PC-9 (cell line): ENCODE measurements at regions not wholly inside any gene's neighbourhood (a gene's known extent, or its start where the extent isn't known, plus 50 kb on each side); places are given as distances from the start of the nearest gene placed in this dataset.

Source experiments
- BruUV-seq: library from RNA; stranded (reverse); fragments of 400-500 nt; replicated peaks from 2 replicates; lab custom pipeline; 2021; lab: Mats Ljungman, UMichigan
- CTCF ChIA-PET: fragments of 300-600 bp; sonication (Branson Sonifier 250); formaldehyde crosslinking; loops from one replicate; lab custom pipeline; 2022; ENCODE audit warnings: antibody characterized with exemption; lab: Charles Lee
- POLR2A ChIA-PET: fragments of 300-600 bp; sonication (Branson Sonifier 250); formaldehyde crosslinking; loops from one replicate; lab custom pipeline; 2022; ENCODE audit warnings: antibody characterized with exemption; ENCODE audit not compliant: unreplicated experiment; lab: Charles Lee
- DNase-seq, 2 experiments: peaks; one replicate each; pipeline versions ENCODE4 v3.0.0 to v3.0.0-alpha.2; 2015 to 2022; ENCODE audit warnings: mixed read lengths in 1 of 2
- H2AFZ ChIP-seq: fragments of 200-600 bp; sonication (generic); 2 replicates; pipeline ENCODE4 v1.8.1; 2017; ENCODE audit warnings: antibody characterized with exemption
- H3F3A ChIP-seq: fragments of 200-600 bp; sonication (generic); 2 replicates; pipeline ENCODE4 v1.8.1; 2017; ENCODE audit warnings: antibody characterized with exemption, mild to moderate bottlenecking, low read depth; ENCODE audit not compliant: insufficient read depth
- H3K27ac ChIP-seq: fragments of 200-600 bp; sonication (generic); 2 replicates; pipeline ENCODE4 v1.6.1; 2016; ENCODE audit warnings: mixed run types
- H3K27me3 ChIP-seq: fragments of 200-600 bp; sonication (generic); 2 replicates; pipeline ENCODE4 v1.6.1; 2016; ENCODE audit warnings: low read depth, mixed run types; ENCODE audit not compliant: insufficient read depth
- H3K36me3 ChIP-seq: fragments of 200-600 bp; sonication (generic); 2 replicates; pipeline ENCODE4 v1.6.1; 2016; ENCODE audit warnings: low read depth, mixed run types
- H3K4me1 ChIP-seq: fragments of 200-600 bp; sonication (generic); replicated peaks from 2 replicates; pipeline ENCODE4 v1.6.1; 2016; ENCODE audit warnings: mixed run types; ENCODE audit not compliant: insufficient read depth
- H3K4me2 ChIP-seq: fragments of 200-600 bp; sonication (generic); 2 replicates; pipeline ENCODE4 v1.6.1; 2017; ENCODE audit warnings: mixed run types
- H3K4me3 ChIP-seq: fragments of 200-600 bp; sonication (generic); 2 replicates; pipeline ENCODE4 v1.6.1; 2016; ENCODE audit warnings: mixed run types
- H3K79me2 ChIP-seq: fragments of 200-600 bp; sonication (generic); 2 replicates; pipeline ENCODE4 v1.6.1; 2017; ENCODE audit warnings: low read depth, mixed run types
- H3K9me2 ChIP-seq: fragments of 200-600 bp; sonication (generic); 2 replicates; pipeline ENCODE4 v1.8.1; 2017; ENCODE audit warnings: mild to moderate bottlenecking; ENCODE audit not compliant: insufficient read depth
- H3K9me3 ChIP-seq: fragments of 200-600 bp; sonication (generic); 2 replicates; pipeline ENCODE4 v1.8.1; 2016; ENCODE audit warnings: low read depth; ENCODE audit not compliant: insufficient read depth
- H4K20me1 ChIP-seq: fragments of 200-600 bp; sonication (generic); 2 replicates; pipeline ENCODE4 v1.8.1; 2017; ENCODE audit not compliant: insufficient read depth
- EZH2 ChIP-seq: fragments of 200-600 bp; sonication (generic); IDR thresholded peaks from 2 replicates; pipeline ENCODE4 v1.8.0; 2017; ENCODE audit warnings: antibody characterized with exemption, low read depth
- intact Hi-C: fragments of 100-400 bp; cut with micrococcal nuclease; formaldehyde crosslinking; loops from one replicate; pipeline ENCODE4 v1.10.0; 2022; ENCODE audit not compliant: unreplicated experiment
- TF ChIP-seq, protein P1 (sequence below): fragments of 200-600 bp; sonication (generic); conservative IDR thresholded peaks from 2 replicates; pipeline ENCODE4 v1.6.1; 2017; ENCODE audit warnings: mixed run types, antibody characterized with exemption, mild to moderate bottlenecking, moderate library complexity

- Histone ChIP-seq H3K9me2 (no peaks in the 10 kb centered on the region), H3K36me3 (no peaks in the 10 kb centered on the region), H4K20me1 (no peaks in the 10 kb centered on the region), H2AFZ (no peak overlapping the region), H3K4me1 (no peaks in the 10 kb centered on the region), H3F3A (no peaks in the 10 kb centered on the region), H3K27me3 (no peaks in the 10 kb centered on the region), H3K9me3 (no peaks in the 10 kb centered on the region), H3K27ac (no peak overlapping the region), H3K79me2 (no peaks in the 10 kb centered on the region), H3K4me2 (no peak overlapping the region), H3K4me3 (no peak overlapping the region)
- no TSS peak for BruUV-seq
- intact Hi-C loops: no loop called here
- CTCF ChIA-PET: no interaction called here
- POLR2A ChIA-PET: no interaction called here
- no peak for DNase-seq
- TF ChIP-seq EZH2: no peak
- TF ChIP-seq, protein P1, sequence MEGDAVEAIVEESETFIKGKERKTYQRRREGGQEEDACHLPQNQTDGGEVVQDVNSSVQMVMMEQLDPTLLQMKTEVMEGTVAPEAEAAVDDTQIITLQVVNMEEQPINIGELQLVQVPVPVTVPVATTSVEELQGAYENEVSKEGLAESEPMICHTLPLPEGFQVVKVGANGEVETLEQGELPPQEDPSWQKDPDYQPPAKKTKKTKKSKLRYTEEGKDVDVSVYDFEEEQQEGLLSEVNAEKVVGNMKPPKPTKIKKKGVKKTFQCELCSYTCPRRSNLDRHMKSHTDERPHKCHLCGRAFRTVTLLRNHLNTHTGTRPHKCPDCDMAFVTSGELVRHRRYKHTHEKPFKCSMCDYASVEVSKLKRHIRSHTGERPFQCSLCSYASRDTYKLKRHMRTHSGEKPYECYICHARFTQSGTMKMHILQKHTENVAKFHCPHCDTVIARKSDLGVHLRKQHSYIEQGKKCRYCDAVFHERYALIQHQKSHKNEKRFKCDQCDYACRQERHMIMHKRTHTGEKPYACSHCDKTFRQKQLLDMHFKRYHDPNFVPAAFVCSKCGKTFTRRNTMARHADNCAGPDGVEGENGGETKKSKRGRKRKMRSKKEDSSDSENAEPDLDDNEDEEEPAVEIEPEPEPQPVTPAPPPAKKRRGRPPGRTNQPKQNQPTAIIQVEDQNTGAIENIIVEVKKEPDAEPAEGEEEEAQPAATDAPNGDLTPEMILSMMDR: no peak
These were observed 132.7 kb upstream of the CDK6 start for GRCh38 chr7:92969061-92969460.

- Histone ChIP-seq H3K4me2 (no peak overlapping the region), H3K27ac (no peak overlapping the region), H3K79me2 (no peaks in the 10 kb centered on the region), H2AFZ (no peak overlapping the region), H3K9me3 (no peaks in the 10 kb centered on the region), H3K9me2 (no peaks in the 10 kb centered on the region), H3K27me3 (no peaks in the 10 kb centered on the region), H3K4me3 (no peak overlapping the region), H3F3A (no peaks in the 10 kb centered on the region), H3K4me1 (no peaks in the 10 kb centered on the region), H3K36me3 (no peaks in the 10 kb centered on the region), H4K20me1 (no peaks in the 10 kb centered on the region)
- ChIA-PET POLR2A (no interaction called here), CTCF (no interaction called here)
- no peak for DNase-seq
- no TSS peak for BruUV-seq
- TF ChIP-seq EZH2: no peak
- TF ChIP-seq, protein P1: no peak
- intact Hi-C loops: no loop called here
These were observed 132.1 kb upstream of the CDK6 start for GRCh38 chr7:92968502-92968901.

DNA sequence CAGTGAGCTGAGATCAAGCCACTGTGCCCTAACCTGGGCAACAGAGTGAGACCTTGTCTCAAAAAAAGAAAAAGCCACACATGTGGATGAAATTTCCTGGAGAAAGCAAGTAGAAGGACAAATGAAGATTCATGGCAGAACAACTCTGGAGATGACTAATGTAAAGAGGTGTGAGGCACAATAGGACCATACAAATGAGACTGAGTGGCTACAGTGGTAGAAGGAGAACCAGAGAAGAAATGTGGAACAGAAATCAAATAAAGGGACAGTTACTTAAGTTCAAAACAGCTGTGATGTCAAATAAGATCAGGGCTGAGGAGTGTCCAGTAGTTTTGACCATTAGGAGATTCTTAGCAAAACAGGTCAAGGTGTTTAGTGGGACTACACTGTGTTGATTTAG, 130.9 kb upstream of the CDK6 start:
- Histone ChIP-seq H3K27me3 (no peaks in the 10 kb centered on the region), H3K36me3 (no peaks in the 10 kb centered on the region), H3K27ac (no peak overlapping the region), H3F3A (no peaks in the 10 kb centered on the region), H3K4me3 (no peak overlapping the region), H3K4me1 (no peaks in the 10 kb centered on the region), H3K9me3 (no peaks in the 10 kb centered on the region), H4K20me1 (no peaks in the 10 kb centered on the region), H3K4me2 (no peak overlapping the region), H2AFZ (no peak overlapping the region), H3K79me2 (no peaks in the 10 kb centered on the region), H3K9me2 (no peaks in the 10 kb centered on the region)
- ChIA-PET CTCF (no interaction called here), POLR2A (no interaction called here)
- DNase-seq: no peak
- intact Hi-C loops: no loop called here
- no TSS peak for BruUV-seq
- TF ChIP-seq EZH2: no peak
- TF ChIP-seq, protein P1: no peak
